ENCODE measurements at regions not wholly inside any gene's neighbourhood (a gene's known extent, or its start where the extent isn't known, plus 50 kb on each side); places are given as distances from the start of the nearest gene placed in this dataset.

DNA sequence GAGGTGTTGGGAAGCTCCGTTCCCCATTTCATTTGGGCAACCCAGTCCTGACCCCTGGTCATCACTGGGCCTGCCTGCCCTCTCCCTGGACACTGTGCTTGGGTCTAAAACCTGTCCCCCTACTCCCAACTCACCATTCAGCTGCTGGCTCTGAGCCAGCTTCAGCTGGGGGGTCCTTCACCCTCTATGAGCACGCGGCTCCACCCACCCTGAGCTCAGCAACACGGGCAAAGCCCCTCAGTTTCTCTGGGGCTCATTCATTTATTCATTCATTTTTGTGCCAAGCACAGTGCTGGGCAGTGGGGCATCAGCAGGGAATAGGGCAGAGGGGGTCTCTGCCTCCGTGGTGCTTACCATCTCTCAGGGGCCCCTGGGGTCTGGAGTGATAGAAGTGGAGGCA, 199.8 kb upstream of the MVB12B start:
- H3K36me3 ChIP-seq (ENCODE audit: control insufficient read depth in 1 of 2, insufficient read depth in 2 of 2, low read length in 2 of 2): no peaks in the 10 kb centered on the region
- H3K27me3 ChIP-seq (ENCODE audit: insufficient read depth, low read length): peaks cover 36% of the 10 kb centered on the region
- ATAC-seq (no peak), DNase-seq (ENCODE audit: low read depth, low spot score) (no peak)
- CTCF ChIA-PET: no interaction called here
- H3K4me3 ChIP-seq (replicated peaks in 1 of 2; ENCODE audit: low read depth in 1 of 2, low read length in 2 of 2): no peak overlapping the region
- no peaks in the 10 kb centered on the region for H4K20me1 ChIP-seq (ENCODE audit: insufficient read depth)
- no peaks in the 10 kb centered on the region for H3K9me2 ChIP-seq (ENCODE audit: insufficient read depth)
- H3K79me2 ChIP-seq (ENCODE audit: insufficient read depth, low read length): no peaks in the 10 kb centered on the region
- H3K4me2 ChIP-seq (ENCODE audit: low read length): no peak overlapping the region
- BruUV-seq (replicated peaks): no TSS peak
- H3K4me1 ChIP-seq (ENCODE audit: control insufficient read depth in 1 of 2, insufficient read depth in 2 of 2, low read length in 2 of 2): no peaks in the 10 kb centered on the region
- intact Hi-C loops (cut with micrococcal nuclease): no loop called here
- H3K9me3 ChIP-seq (ENCODE audit: control insufficient read depth in 1 of 2, insufficient read depth in 1 of 2, low read depth in 1 of 2, low read length in 2 of 2): no peaks in the 10 kb centered on the region
- no peak overlapping the region for H3K27ac ChIP-seq (ENCODE audit: low read depth, low read length)
- RAD21 ChIA-PET (ENCODE audit: low non-redundant PET in 1 of 2, low total read pairs in 2 of 2, uncharacterized antibody in 2 of 2, unreplicated experiment in 2 of 2): no interaction called here
- POLR2A ChIA-PET: no interaction called here
- no peak for TF ChIP-seq RAD21 (IDR thresholded peaks at IDR 0.05; ENCODE audit: low read depth)
- no peak for TF ChIP-seq ZFX (IDR thresholded peaks at IDR 0.05)
- no peak for TF ChIP-seq EZH2phosphoT487 (IDR thresholded peaks at IDR 0.05; ENCODE audit: borderline replicate concordance)
- TF ChIP-seq FOSL1 (IDR thresholded peaks at IDR 0.05; ENCODE audit: low read depth): no peak
- TF ChIP-seq POLR2AphosphoS5 (IDR thresholded peaks at IDR 0.05; ENCODE audit: low read depth, low read length): no peak
- TF ChIP-seq CEBPB (IDR thresholded peaks at IDR 0.05; ENCODE audit: low read depth): no peak
- TF ChIP-seq, protein P1, sequence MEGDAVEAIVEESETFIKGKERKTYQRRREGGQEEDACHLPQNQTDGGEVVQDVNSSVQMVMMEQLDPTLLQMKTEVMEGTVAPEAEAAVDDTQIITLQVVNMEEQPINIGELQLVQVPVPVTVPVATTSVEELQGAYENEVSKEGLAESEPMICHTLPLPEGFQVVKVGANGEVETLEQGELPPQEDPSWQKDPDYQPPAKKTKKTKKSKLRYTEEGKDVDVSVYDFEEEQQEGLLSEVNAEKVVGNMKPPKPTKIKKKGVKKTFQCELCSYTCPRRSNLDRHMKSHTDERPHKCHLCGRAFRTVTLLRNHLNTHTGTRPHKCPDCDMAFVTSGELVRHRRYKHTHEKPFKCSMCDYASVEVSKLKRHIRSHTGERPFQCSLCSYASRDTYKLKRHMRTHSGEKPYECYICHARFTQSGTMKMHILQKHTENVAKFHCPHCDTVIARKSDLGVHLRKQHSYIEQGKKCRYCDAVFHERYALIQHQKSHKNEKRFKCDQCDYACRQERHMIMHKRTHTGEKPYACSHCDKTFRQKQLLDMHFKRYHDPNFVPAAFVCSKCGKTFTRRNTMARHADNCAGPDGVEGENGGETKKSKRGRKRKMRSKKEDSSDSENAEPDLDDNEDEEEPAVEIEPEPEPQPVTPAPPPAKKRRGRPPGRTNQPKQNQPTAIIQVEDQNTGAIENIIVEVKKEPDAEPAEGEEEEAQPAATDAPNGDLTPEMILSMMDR (IDR thresholded peaks at IDR 0.05 in 2 of 3, conservative IDR thresholded peaks at IDR 0.05 in 1 of 3; ENCODE audit: borderline replicate concordance in 1 of 3, insufficient read depth in 1 of 3, low read depth in 2 of 3, low read length in 2 of 3): no peak
- TF ChIP-seq SP1 (IDR thresholded peaks at IDR 0.05; ENCODE audit: low read depth): no peak
- TF ChIP-seq SIN3A (IDR thresholded peaks at IDR 0.05; ENCODE audit: low read depth): no peak
- no peak for TF ChIP-seq EZH2 (IDR thresholded peaks at IDR 0.05)
- no peak for TF ChIP-seq EGR1 (IDR thresholded peaks at IDR 0.05; ENCODE audit: low read depth)
- H2AFZ ChIP-seq (ENCODE audit: low read depth, low read length, poor library complexity, severe bottlenecking): no peak overlapping the region
- H3K9ac ChIP-seq (ENCODE audit: low read length): no peak overlapping the region

DNA sequence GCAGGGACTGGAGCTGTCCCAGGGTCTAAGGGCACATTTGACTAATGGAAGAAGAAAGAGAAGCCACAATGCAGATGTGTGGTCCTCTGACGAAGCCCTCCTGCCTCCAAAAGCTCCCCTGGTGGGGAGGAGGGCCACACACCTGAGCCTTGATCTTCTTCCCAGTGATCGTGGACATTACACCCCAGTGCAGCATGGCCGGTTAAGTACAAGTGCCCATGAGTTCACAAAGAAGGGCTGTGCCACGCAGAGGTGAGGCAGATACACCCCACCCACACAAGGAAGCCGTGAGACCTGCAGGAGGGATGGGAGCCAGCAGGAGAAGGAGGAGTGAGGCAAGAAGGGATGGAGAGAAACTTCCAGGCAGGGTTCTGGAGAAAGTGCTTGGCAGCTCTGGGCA, 199.0 kb upstream of the MVB12B start:
- RAD21 ChIA-PET (ENCODE audit: low non-redundant PET in 1 of 2, low total read pairs in 2 of 2, uncharacterized antibody in 2 of 2, unreplicated experiment in 2 of 2): no interaction called here
- no TSS peak for BruUV-seq (replicated peaks)
- Histone ChIP-seq H3K9me2 (ENCODE audit: insufficient read depth) (no peaks in the 10 kb centered on the region), H3K9me3 (ENCODE audit: control insufficient read depth in 1 of 2, insufficient read depth in 1 of 2, low read depth in 1 of 2, low read length in 2 of 2) (no peaks in the 10 kb centered on the region), H3K4me2 (ENCODE audit: low read length) (no peak overlapping the region), H3K27me3 (ENCODE audit: insufficient read depth, low read length) (peaks cover 29% of the 10 kb centered on the region), H4K20me1 (ENCODE audit: insufficient read depth) (no peaks in the 10 kb centered on the region), H3K9ac (ENCODE audit: low read length) (no peak overlapping the region), H2AFZ (ENCODE audit: low read depth, low read length, poor library complexity, severe bottlenecking) (no peak overlapping the region), H3K27ac (ENCODE audit: low read depth, low read length) (no peak overlapping the region), H3K79me2 (ENCODE audit: insufficient read depth, low read length) (no peaks in the 10 kb centered on the region), H3K36me3 (ENCODE audit: control insufficient read depth in 1 of 2, insufficient read depth in 2 of 2, low read length in 2 of 2) (no peaks in the 10 kb centered on the region), H3K4me1 (ENCODE audit: control insufficient read depth in 1 of 2, insufficient read depth in 2 of 2, low read length in 2 of 2) (no peaks in the 10 kb centered on the region), H3K4me3 (replicated peaks in 1 of 2; ENCODE audit: low read depth in 1 of 2, low read length in 2 of 2) (no peak overlapping the region)
- ATAC-seq (no peak), DNase-seq (ENCODE audit: low read depth, low spot score) (no peak)
- CTCF ChIA-PET: no interaction called here
- TF ChIP-seq, protein P2, sequence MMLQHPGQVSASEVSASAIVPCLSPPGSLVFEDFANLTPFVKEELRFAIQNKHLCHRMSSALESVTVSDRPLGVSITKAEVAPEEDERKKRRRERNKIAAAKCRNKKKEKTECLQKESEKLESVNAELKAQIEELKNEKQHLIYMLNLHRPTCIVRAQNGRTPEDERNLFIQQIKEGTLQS (IDR thresholded peaks at IDR 0.05): no peak
- TF ChIP-seq ZNF274 (IDR thresholded peaks at IDR 0.05; ENCODE audit: low read depth, low read length) (no peak), EZH2phosphoT487 (IDR thresholded peaks at IDR 0.05; ENCODE audit: borderline replicate concordance) (no peak), EGR1 (IDR thresholded peaks at IDR 0.05; ENCODE audit: low read depth) (no peak), SRF (IDR thresholded peaks at IDR 0.05; ENCODE audit: low read depth) (no peak), RAD21 (IDR thresholded peaks at IDR 0.05; ENCODE audit: low read depth) (no peak), POLR2AphosphoS5 (IDR thresholded peaks at IDR 0.05; ENCODE audit: low read depth, low read length) (no peak), CEBPB (IDR thresholded peaks at IDR 0.05; ENCODE audit: low read depth) (no peak), POLR2A (IDR thresholded peaks at IDR 0.05; ENCODE audit: borderline replicate concordance, extremely low read depth, insufficient read depth, insufficient read length) (no peak), SIN3A (IDR thresholded peaks at IDR 0.05; ENCODE audit: low read depth) (no peak), SP1 (IDR thresholded peaks at IDR 0.05; ENCODE audit: low read depth) (no peak)
- TF ChIP-seq, protein P3, sequence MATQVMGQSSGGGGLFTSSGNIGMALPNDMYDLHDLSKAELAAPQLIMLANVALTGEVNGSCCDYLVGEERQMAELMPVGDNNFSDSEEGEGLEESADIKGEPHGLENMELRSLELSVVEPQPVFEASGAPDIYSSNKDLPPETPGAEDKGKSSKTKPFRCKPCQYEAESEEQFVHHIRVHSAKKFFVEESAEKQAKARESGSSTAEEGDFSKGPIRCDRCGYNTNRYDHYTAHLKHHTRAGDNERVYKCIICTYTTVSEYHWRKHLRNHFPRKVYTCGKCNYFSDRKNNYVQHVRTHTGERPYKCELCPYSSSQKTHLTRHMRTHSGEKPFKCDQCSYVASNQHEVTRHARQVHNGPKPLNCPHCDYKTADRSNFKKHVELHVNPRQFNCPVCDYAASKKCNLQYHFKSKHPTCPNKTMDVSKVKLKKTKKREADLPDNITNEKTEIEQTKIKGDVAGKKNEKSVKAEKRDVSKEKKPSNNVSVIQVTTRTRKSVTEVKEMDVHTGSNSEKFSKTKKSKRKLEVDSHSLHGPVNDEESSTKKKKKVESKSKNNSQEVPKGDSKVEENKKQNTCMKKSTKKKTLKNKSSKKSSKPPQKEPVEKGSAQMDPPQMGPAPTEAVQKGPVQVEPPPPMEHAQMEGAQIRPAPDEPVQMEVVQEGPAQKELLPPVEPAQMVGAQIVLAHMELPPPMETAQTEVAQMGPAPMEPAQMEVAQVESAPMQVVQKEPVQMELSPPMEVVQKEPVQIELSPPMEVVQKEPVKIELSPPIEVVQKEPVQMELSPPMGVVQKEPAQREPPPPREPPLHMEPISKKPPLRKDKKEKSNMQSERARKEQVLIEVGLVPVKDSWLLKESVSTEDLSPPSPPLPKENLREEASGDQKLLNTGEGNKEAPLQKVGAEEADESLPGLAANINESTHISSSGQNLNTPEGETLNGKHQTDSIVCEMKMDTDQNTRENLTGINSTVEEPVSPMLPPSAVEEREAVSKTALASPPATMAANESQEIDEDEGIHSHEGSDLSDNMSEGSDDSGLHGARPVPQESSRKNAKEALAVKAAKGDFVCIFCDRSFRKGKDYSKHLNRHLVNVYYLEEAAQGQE (IDR thresholded peaks at IDR 0.05; ENCODE audit: low read depth): no peak
- TF ChIP-seq, protein P4, sequence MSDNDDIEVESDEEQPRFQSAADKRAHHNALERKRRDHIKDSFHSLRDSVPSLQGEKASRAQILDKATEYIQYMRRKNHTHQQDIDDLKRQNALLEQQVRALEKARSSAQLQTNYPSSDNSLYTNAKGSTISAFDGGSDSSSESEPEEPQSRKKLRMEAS (IDR thresholded peaks at IDR 0.05): no peak
- intact Hi-C loops (cut with micrococcal nuclease): no loop called here
- POLR2A ChIA-PET: no interaction called here

Measured in HCT116 (cell line).